IPS DF 4.7 (cell line): ENCODE measurements at regions not wholly inside any gene's neighbourhood (a gene's known extent, or its start where the extent isn't known, plus 50 kb on each side); places are given as distances from the start of the nearest gene placed in this dataset.

Source experiments
- DNase-seq: peaks from one replicate; pipeline ENCODE4 v3.0.0-alpha.2; 2013; ENCODE audit warnings: low spot score; ENCODE audit errors: extremely low read depth

DNA sequence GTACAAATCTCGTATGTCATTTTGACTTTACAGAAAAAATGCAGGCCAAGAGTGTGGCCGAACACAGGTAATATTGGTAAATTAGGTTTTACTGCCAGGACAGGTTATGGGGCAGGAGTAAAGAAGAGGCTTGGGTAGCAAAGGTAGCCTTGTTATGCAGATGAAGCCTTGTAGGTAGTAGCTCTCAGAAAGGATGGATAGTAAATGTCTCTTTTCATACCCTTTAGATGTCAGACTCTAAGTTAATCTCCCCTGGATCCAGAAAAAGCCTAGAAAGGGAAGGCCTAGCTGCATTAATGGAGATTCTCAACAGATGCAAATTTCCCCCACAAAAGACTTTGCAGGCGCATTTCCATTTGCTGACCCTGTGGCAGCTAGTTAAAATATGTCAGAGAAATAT, 1445.1 kb upstream of the CADM2 start:
- DNase-seq: no peak

DNA sequence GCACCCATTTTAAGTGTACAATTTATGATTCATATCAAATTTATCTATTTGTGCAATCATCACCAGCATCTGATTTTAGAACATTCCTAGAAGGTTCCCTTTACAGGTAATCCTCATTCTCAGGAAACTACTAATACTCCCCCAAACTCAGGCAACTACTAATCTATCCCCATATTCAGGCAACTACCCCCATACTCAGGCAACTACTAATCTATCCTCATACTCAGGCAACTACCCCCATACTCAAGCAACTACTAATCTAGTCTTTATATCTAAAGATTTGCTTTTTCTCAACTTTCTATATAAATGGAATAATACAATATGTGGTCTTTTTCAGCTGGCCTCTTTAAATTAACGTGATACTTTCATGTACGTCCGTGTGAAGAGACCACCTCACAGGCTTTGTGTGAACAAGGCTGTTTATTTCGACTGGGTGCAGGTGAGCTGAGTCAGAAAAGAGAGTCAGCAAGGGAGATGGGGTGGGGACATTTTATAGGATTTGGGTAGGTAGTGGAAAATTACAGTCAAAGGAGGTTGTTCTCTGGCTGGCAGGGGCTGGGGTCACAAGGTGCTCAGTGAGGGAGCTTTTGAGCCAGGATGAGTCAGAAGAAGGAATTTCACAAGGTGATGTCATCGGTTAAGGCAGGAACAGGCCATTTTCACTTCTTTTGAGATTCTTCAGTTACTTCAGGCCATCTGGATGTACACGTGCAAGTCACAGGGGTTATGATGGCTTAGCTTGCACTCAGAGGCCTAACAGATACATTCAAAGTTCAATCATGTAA, 1444.5 kb upstream of the CADM2 start:
- DNase-seq: peak; percentile 68

DNA sequence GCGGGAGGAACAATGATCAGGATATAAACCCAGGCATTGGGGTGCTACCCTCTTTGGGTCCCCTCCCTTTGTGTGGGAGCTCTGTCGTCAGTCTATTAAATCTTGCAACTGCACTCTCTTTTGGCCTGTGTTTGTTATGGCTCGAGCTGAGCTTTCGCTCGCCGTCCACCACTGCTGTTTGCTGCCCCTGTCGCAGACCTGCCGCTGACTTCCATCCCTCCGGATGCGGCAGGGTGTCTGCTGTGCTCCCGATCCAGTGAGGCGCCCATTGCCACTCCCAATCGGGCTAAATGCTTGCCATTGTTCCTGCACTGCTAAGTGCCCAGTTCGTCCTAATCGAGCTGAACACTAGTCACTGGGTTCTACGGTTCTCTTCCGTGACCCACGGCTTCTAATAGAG, 1443.7 kb upstream of the CADM2 start:
- no peak for DNase-seq

DNA sequence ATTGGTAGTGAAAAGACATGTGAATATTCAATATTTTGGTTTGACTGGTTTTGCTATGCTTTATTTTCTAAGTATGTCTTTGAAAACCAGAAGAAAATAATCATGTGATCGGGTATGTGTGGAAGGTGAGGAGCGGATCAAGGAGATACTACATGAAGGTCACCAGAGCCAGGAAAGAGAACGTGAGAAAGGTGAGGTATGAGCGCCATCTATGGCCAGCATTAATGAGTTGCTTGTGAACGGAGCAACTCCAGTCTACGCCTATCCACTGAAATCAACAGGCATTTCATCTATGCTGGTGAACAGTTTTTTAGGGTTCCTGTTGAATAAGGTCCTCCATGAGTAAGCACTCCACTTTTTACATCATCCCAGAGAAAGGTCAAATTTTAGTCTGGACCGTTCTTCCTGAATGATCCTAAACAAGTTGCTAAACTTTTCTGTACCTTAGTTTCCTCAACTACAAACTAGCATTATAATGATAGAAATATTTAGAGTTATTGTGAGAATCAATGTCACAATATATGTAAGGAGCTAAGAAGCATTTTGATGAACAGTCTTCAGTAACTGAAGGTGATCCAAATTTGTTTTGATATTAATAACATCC, 1435.2 kb upstream of the CADM2 start:
- peak; percentile 79 for DNase-seq

DNA sequence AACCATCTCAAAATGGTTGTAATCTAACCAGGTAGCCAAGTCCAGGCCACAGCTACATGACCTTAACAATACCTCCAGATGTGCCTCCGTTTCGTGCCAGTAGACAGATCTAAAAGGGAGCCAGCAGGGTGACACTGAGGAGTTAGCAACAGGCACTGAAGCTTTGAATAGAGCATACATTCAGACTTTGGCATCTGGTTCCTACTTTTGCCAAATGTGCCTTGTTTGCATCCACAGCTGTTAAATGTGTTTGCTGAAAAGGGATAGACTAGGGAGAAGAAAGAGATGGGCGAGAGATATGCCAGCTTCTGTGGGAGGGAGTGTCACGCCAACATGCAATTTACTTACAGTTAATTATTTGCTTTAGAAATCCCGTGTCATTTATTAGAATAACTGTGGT, 1433.9 kb upstream of the CADM2 start:
- no peak for DNase-seq

GRCh38 chr3:83559082-83559481, 1399.7 kb upstream of the CADM2 start:
- no peak for DNase-seq

DNA sequence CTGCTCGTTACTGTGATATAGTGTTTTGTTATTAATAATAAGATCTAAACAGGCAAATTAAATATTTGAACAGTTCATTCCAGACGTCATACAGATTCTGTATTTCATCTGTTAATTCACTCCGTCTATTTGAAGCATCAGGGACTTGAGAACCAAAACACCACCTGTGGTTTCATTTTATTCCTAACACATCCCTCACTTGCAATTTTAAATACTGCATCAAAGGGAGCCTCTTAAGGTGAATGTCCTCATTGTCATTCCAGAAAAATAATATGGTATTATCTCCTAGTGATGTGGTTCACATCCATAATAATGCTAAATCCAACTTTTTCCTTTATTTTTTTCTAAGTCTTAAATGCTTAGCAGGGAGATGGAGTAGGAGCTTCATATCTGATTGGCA, 1390.9 kb upstream of the CADM2 start:
- no peak for DNase-seq

- DNase-seq: no peak
Observed at GRCh38 chr3:83581546-83581945, 1377.2 kb upstream of the CADM2 start.

- DNase-seq: no peak
Observed at GRCh38 chr3:83601704-83602103, 1357.1 kb upstream of the CADM2 start.

DNA sequence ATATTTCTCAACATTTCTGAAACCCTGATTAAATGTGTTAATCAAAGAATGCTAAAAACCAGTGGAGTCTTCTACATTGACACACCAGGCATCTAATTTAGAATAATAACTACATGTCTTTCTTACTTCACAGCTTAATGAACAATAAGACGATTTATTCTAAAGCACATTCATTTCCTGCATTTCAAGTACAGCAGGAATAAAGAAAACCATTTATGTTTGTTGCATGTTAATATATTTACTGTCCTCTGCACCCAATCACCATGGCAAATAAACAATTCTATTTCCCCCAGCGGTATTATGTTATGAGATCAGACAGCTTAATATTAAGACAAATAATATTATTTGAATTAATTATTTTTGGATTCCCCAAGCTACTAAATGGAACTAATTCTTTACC, 1336.3 kb upstream of the CADM2 start:
- no peak for DNase-seq

GRCh38 chr3:83625261-83625660, 1333.5 kb upstream of the CADM2 start:
- no peak for DNase-seq

GRCh38 chr3:83628471-83628870, 1330.3 kb upstream of the CADM2 start:
- no peak for DNase-seq

- no peak for DNase-seq
Observed at GRCh38 chr3:83632526-83632925, 1326.3 kb upstream of the CADM2 start.

GRCh38 chr3:83633758-83634157, 1325.0 kb upstream of the CADM2 start:
- DNase-seq: no peak

DNA sequence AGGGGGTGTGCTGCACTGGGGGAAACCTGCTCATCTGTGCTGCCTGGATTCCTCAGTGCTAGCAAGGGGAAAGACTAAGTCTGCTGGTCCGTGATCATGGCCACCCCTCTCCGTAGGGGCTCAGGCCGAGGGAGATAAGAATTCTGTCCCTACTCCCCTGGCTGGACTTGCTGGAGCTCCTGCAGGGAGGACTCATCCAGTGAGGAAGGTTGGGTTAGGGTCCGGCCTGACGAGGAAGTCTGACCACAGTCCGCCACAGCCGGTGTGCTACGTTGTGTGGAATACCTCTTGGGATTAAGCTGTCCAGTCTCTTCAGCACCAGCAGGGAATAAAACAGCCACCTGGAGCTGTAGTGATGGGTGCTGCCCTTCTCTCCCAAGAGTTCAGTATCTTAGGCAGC, 1309.1 kb upstream of the CADM2 start:
- no peak for DNase-seq

GRCh38 chr3:83655083-83655482, 1303.7 kb upstream of the CADM2 start:
- DNase-seq: no peak

DNA sequence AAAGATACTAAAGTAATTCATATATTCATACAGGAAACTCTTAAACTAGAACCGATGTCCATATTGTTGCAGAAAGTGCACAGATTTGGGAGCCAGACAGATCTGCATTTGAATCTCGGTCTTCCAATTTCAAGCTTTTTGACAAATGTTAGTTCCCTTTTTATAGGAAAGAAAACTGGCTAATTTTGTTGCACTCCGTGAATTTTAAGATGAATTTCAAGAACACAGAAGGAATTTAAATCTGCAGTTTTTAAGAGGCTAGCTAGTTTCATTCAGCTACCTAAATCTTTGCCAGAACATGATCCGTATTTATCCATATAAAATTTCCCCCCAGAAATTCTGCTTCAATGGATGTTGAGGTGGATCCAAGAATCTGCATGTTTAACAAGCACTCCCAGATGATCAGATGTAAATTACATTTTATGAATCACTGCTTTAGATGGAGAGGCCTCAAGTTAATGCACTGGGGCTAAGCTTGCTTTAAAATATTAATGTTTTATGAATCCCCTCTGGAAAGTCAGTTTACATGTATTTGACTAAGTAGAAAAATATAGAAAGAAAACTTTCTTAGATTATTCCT, 1296.3 kb upstream of the CADM2 start:
- DNase-seq: no peak

- DNase-seq: no peak
Observed at GRCh38 chr3:83670416-83670815, 1288.4 kb upstream of the CADM2 start.

DNA sequence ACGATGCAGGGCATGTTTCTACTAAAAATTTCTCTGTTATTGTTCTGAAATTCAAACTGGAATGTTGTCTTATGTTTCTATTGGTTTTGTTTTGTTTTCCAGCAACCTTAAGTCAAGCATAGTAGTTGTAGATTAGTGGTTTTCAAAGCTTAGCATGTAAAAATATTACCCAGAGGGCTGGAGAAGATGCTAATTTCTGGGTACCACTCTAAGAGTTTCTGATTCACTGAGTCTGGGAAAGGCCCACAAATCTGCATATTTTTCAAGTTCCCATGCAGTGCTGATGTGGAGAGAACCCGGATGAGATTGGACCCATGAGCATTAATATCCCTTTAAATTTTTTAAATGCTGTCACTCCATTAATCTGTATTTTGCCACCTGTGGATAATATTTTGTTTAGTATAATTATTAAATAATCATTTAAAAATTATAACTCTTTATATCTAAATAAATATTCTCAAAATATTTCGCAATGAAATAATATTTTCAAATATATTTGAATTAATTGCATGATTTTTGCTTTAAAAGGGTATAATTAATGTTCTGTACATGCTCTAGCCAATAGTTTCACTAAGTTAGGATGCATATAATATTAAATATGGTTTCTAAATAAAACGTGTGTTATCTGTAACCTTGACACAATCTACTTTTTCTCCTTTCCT, 1274.7 kb upstream of the CADM2 start:
- DNase-seq: no peak

- DNase-seq: no peak
Observed at GRCh38 chr3:83706669-83707068, 1252.1 kb upstream of the CADM2 start.

- no peak for DNase-seq
Observed at GRCh38 chr3:83715307-83715706, 1243.5 kb upstream of the CADM2 start.

GRCh38 chr3:83729576-83729975, 1229.2 kb upstream of the CADM2 start:
- no peak for DNase-seq
